Renal pelvis (tissue), 1 donor: ENCODE measurements at regions not wholly inside any gene's neighbourhood (a gene's known extent, or its start where the extent isn't known, plus 50 kb on each side); places are given as distances from the start of the nearest gene placed in this dataset.

Source experiments
- DNase-seq: peaks from one replicate; pipeline ENCODE4 v3.0.0-alpha.2; 2013

- DNase-seq = no peak
Observed at GRCh38 chr6:4559281-4559875, 216.8 kb upstream of the CDYL start.

- no peak for DNase-seq
Observed at GRCh38 chr6:4554645-4555044, 221.6 kb upstream of the CDYL start.

- no peak for DNase-seq
Observed at GRCh38 chr6:4553387-4553786, 222.8 kb upstream of the CDYL start.

- no peak for DNase-seq
Observed at GRCh38 chr6:4550227-4550597, 226.0 kb upstream of the CDYL start.

GRCh38 chr6:4549556-4550226 lies 226.5 kb upstream of the CDYL start:
- no peak for DNase-seq

GRCh38 chr6:4545893-4546292 lies 230.3 kb upstream of the CDYL start:
- no peak for DNase-seq

GRCh38 chr6:4543596-4543995 lies 232.6 kb upstream of the CDYL start:
- no peak for DNase-seq

- DNase-seq = no peak
Observed at GRCh38 chr6:4533576-4533975, 242.6 kb upstream of the CDYL start.

GRCh38 chr6:4531406-4531805 lies 244.8 kb upstream of the CDYL start:
- no peak for DNase-seq

- no peak for DNase-seq
Observed at GRCh38 chr6:4522453-4522852, 253.8 kb upstream of the CDYL start.

- DNase-seq = no peak
Observed at GRCh38 chr6:4521070-4521469, 255.1 kb upstream of the CDYL start.

GRCh38 chr6:4518506-4518905 lies 257.7 kb upstream of the CDYL start:
- no peak for DNase-seq

GRCh38 chr6:4516206-4516605 lies 260.0 kb upstream of the CDYL start:
- DNase-seq = no peak

GRCh38 chr6:4513561-4513960 lies 262.6 kb upstream of the CDYL start:
- no peak for DNase-seq

- DNase-seq = no peak
Observed at GRCh38 chr6:4512051-4512471, 264.1 kb upstream of the CDYL start.

- DNase-seq = no peak
Observed at GRCh38 chr6:4511641-4512020, 264.6 kb upstream of the CDYL start.

GRCh38 chr6:4510906-4511640 lies 265.1 kb upstream of the CDYL start:
- no peak for DNase-seq

- no peak for DNase-seq
Observed at GRCh38 chr6:4510317-4510716, 265.9 kb upstream of the CDYL start.

GRCh38 chr6:4509506-4509905 lies 266.7 kb upstream of the CDYL start:
- no peak for DNase-seq

- no peak for DNase-seq
Observed at GRCh38 chr6:4506792-4507191, 269.4 kb upstream of the CDYL start.

GRCh38 chr6:4506223-4506622 lies 270.0 kb upstream of the CDYL start:
- no peak for DNase-seq

GRCh38 chr6:4504700-4505099 lies 271.5 kb upstream of the CDYL start:
- DNase-seq = no peak

- DNase-seq = no peak
Observed at GRCh38 chr6:4503700-4504099, 272.5 kb upstream of the CDYL start.

- DNase-seq = no peak
Observed at GRCh38 chr6:4496284-4496683, 279.9 kb upstream of the CDYL start.
